TTC549 (cell line): ENCODE measurements at regions not wholly inside any gene's neighbourhood (a gene's known extent, or its start where the extent isn't known, plus 50 kb on each side); places are given as distances from the start of the nearest gene placed in this dataset.

Experiments
- FAIRE-seq: peaks from 2 replicates; lab custom pipeline; 2012; peaks lifted over from hg19 to GRCh38; lab: Jason Lieb, UNC

GRCh38 chr5:155926766-155927165 lies 400.2 kb upstream of the SGCD start:
- FAIRE-seq = no peak

- FAIRE-seq = no peak
Observed at GRCh38 chr5:155929112-155929511, 397.9 kb upstream of the SGCD start.

- FAIRE-seq = no peak
Observed at GRCh38 chr5:155934964-155935363, 392.0 kb upstream of the SGCD start.

GRCh38 chr5:155935723-155936122 lies 391.2 kb upstream of the SGCD start:
- no peak for FAIRE-seq

GRCh38 chr5:155936520-155937406 lies 390.2 kb upstream of the SGCD start:
- no peak for FAIRE-seq

GRCh38 chr5:155938051-155938450 lies 388.9 kb upstream of the SGCD start:
- FAIRE-seq = no peak

- peak; percentile 31 for FAIRE-seq
Observed at GRCh38 chr5:155941340-155941739, 385.6 kb upstream of the SGCD start.

- FAIRE-seq = no peak
Observed at GRCh38 chr5:155943516-155944407, 383.2 kb upstream of the SGCD start.

GRCh38 chr5:155947394-155948062 lies 379.4 kb upstream of the SGCD start:
- FAIRE-seq = no peak

GRCh38 chr5:155948576-155948975 lies 378.4 kb upstream of the SGCD start:
- FAIRE-seq = no peak

- no peak for FAIRE-seq
Observed at GRCh38 chr5:155952486-155953089, 374.4 kb upstream of the SGCD start.

GRCh38 chr5:155953335-155953734 lies 373.6 kb upstream of the SGCD start:
- no peak for FAIRE-seq

GRCh38 chr5:155954701-155955445 lies 372.1 kb upstream of the SGCD start:
- no peak for FAIRE-seq

- no peak for FAIRE-seq
Observed at GRCh38 chr5:155957884-155958283, 369.1 kb upstream of the SGCD start.

- no peak for FAIRE-seq
Observed at GRCh38 chr5:155959082-155959481, 367.9 kb upstream of the SGCD start.

- no peak for FAIRE-seq
Observed at GRCh38 chr5:155960177-155960576, 366.8 kb upstream of the SGCD start.

- no peak for FAIRE-seq
Observed at GRCh38 chr5:155969537-155969936, 357.4 kb upstream of the SGCD start.

GRCh38 chr5:155974369-155974768 lies 352.6 kb upstream of the SGCD start:
- no peak for FAIRE-seq

- FAIRE-seq = no peak
Observed at GRCh38 chr5:155978850-155979249, 348.1 kb upstream of the SGCD start.

- no peak for FAIRE-seq
Observed at GRCh38 chr5:155982354-155982753, 344.6 kb upstream of the SGCD start.

GRCh38 chr5:155983954-155984353 lies 343.0 kb upstream of the SGCD start:
- no peak for FAIRE-seq
